Nephron progenitor cell (in vitro differentiated cells): ENCODE measurements at regions not wholly inside any gene's neighbourhood (a gene's known extent, or its start where the extent isn't known, plus 50 kb on each side); places are given as distances from the start of the nearest gene placed in this dataset.

ENCODE experiments used
- DNase-seq: peaks from one replicate; pipeline ENCODE4 v3.0.0; 2021
- H3K27ac Mint-ChIP-seq: 2 replicates; pipeline ENCODE4 v1.8.0; 2021; ENCODE audit warnings: mild to moderate bottlenecking, moderate library complexity, mixed read lengths
- H3K27me3 Mint-ChIP-seq: 2 replicates; pipeline ENCODE4 v1.8.0; 2021; ENCODE audit warnings: mild to moderate bottlenecking, low read depth, mixed read lengths; ENCODE audit not compliant: poor library complexity
- H3K36me3 Mint-ChIP-seq: 2 replicates; pipeline ENCODE4 v1.8.0; 2021; ENCODE audit warnings: low read depth, mixed read lengths
- H3K4me1 Mint-ChIP-seq: 2 replicates; pipeline ENCODE4 v1.8.0; 2021; ENCODE audit warnings: mixed read lengths
- H3K4me3 Mint-ChIP-seq: 2 replicates; pipeline ENCODE4 v1.8.0; 2021; ENCODE audit warnings: mild to moderate bottlenecking, moderate library complexity, mixed read lengths
- H3K9me3 Mint-ChIP-seq: 2 replicates; pipeline ENCODE4 v1.8.0; 2021; ENCODE audit warnings: mild to moderate bottlenecking, moderate library complexity, mixed read lengths
- TF ChIP-seq, protein P1 (sequence below): fragments of 200-600 bp; sonication (generic); IDR thresholded peaks from 2 replicates; pipeline ENCODE4 v1.5.0; 2021; ENCODE audit warnings: antibody characterized with exemption

DNA sequence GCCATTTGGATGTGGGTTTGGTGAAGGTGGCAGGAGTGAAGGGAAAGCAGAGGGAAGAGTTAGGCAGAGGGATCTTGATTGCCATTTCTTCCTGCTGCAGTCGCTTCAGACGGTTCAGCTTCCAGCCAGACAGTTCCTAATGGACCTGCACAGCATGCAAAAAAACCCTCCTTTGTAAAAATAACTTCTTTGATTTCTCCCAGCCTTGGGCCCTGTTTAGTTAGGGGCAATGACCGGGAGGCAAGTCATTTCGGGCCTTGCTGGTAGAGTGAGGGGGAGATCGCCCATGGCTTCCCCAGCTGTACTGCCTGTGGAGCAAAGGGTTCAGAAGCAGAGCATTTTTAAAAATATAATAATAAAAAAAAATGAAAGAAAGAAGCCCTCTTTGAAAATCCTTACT, 67.2 kb upstream of the TLE1 start:
- TF ChIP-seq, protein P1, sequence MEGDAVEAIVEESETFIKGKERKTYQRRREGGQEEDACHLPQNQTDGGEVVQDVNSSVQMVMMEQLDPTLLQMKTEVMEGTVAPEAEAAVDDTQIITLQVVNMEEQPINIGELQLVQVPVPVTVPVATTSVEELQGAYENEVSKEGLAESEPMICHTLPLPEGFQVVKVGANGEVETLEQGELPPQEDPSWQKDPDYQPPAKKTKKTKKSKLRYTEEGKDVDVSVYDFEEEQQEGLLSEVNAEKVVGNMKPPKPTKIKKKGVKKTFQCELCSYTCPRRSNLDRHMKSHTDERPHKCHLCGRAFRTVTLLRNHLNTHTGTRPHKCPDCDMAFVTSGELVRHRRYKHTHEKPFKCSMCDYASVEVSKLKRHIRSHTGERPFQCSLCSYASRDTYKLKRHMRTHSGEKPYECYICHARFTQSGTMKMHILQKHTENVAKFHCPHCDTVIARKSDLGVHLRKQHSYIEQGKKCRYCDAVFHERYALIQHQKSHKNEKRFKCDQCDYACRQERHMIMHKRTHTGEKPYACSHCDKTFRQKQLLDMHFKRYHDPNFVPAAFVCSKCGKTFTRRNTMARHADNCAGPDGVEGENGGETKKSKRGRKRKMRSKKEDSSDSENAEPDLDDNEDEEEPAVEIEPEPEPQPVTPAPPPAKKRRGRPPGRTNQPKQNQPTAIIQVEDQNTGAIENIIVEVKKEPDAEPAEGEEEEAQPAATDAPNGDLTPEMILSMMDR: no peak
- DNase-seq: no peak
- no peak overlapping the region for H3K27ac Mint-ChIP-seq
- H3K36me3 Mint-ChIP-seq: no peaks in the 10 kb centered on the region
- no peak overlapping the region for H3K4me3 Mint-ChIP-seq
- peaks cover 7% of the 10 kb centered on the region for H3K27me3 Mint-ChIP-seq
- H3K9me3 Mint-ChIP-seq: no peaks in the 10 kb centered on the region
- H3K4me1 Mint-ChIP-seq: peaks cover 17% of the 10 kb centered on the region

DNA sequence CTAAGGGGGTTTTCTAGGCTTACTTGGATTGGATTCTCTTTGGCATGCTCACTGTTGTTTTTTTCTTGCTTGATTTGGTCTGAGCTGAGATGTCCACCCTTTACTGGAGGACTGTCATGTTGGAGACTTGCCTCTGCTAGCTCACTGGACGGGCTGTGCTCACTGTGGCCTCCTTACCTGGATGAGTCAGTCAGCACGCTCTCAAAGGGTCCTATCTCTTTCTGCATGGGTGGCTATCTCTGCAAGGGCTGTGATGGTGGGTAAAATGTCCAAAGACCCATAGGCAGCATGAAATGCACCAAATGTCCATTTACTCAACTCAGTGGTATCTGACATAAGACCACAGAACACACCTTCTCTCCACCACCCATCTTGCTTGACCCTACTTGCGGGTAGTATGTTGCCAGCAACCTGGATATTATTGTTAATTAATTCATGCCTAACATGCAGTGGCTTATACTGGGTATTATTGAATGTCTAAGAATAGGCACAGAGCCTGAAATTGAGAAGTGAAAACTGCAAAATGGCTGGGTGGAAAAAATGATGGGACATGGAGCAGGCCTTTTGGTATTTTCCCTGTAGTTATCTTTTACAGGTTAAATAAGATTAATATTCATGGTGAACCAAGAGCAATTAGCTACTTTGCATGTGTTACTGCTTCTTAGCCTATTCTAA, 68.9 kb upstream of the TLE1 start:
- TF ChIP-seq, protein P1: no peak
- Mint-ChIP-seq H3K4me1 (peaks cover 17% of the 10 kb centered on the region), H3K36me3 (no peaks in the 10 kb centered on the region), H3K9me3 (no peaks in the 10 kb centered on the region), H3K4me3 (no peak overlapping the region), H3K27ac (no peak overlapping the region), H3K27me3 (peaks cover 7% of the 10 kb centered on the region)
- no peak for DNase-seq

DNA sequence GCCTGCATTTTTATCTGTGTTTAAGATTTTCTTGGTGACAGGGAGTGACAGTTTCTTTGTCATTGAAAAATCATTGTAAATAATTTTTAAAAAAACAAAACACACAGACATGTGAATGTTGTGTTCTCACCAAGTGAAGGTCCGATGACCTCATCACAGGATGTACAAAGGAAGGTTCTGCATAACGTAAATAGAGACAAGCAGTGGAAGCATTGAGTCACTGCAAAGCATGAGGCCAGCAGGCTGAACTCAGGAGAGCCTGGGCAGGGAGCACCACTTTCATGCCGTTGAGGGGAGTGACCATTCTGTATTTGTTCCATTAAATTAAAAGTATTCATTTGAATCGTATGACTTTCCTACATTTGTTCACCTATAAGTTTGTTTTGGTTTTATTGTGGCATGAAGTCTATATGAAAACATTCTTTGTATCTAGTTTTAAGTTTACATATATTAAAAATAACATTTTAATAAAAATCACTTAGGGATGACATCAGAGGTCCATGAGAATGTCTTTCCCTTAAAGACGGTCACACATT, 70.4 kb upstream of the TLE1 start:
- Mint-ChIP-seq H3K36me3 (no peaks in the 10 kb centered on the region), H3K4me1 (peaks cover 17% of the 10 kb centered on the region), H3K27me3 (no peaks in the 10 kb centered on the region), H3K4me3 (no peak overlapping the region), H3K9me3 (no peaks in the 10 kb centered on the region), H3K27ac (no peak overlapping the region)
- no peak for DNase-seq
- TF ChIP-seq, protein P1: no peak

DNA sequence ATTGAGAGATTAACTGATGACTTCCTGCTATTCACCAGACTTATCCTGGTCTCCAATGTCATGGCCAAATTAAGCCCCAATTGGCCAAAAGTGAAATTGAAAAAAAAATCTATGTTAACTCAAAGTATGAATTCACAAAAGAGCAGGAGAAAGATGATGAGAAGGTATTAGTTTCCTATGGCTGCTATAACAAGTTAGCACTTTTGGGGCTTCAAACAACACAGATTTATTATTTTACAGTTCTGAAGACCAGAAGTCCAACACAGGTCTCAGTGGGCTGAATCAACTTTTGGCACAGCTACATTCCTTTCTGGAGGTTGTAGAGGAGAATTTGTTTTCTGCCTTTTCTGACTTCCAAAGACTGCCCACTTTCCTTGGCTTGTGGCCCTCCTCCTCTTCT, 78.6 kb upstream of the TLE1 start:
- TF ChIP-seq, protein P1: no peak
- DNase-seq: no peak

DNA sequence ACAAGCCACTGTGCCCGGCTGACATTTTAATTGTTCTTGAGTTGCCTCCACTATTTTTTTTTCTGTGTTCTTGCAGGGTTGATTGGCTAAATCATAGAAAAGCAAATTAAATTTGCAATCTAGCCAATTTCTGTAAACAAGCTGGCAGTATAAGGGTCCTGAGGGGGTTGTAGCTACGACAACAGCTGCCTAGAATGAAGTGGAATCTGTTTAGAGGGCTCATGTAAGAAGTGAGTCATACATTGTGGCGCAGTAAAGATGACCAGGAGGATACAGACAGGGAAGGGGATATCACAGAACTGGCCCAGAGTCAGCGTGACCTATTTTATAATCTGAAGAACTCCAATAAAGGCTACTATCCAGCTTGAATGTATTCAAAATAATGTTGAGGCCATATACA, 82.2 kb upstream of the TLE1 start:
- H3K9me3 Mint-ChIP-seq: peaks cover 16% of the 10 kb centered on the region
- TF ChIP-seq, protein P1: no peak
- H3K36me3 Mint-ChIP-seq: no peaks in the 10 kb centered on the region
- DNase-seq: no peak
- no peaks in the 10 kb centered on the region for H3K4me1 Mint-ChIP-seq
- H3K4me3 Mint-ChIP-seq: no peak overlapping the region
- H3K27ac Mint-ChIP-seq: no peak overlapping the region
- peaks cover 10% of the 10 kb centered on the region for H3K27me3 Mint-ChIP-seq

More for the DNA sequence above, 78.6 kb upstream of the TLE1 start:
- Mint-ChIP-seq H3K36me3 (no peaks in the 10 kb centered on the region), H3K9me3 (peaks cover 16% of the 10 kb centered on the region), H3K4me3 (no peak overlapping the region), H3K4me1 (peaks cover 8% of the 10 kb centered on the region), H3K27me3 (peaks cover 6% of the 10 kb centered on the region), H3K27ac (no peak overlapping the region)

DNA sequence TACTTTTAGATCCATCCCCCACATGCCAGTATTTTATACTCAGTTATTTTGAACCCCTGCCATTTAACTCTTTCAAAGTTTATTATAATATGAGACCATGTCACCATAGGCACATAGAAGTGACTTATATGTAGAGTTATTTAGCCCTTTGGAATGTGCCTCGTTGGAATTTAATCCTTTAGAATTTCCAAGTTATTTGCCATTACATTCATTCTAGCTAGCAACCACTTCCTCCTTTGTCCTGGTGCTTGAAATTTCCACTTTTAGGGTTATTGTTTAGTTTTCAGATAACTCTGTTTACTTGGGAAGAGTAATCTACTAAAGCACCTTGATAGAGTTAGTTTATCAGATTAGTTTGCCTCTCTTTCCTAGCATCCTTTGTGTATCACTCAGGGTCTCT, 82.8 kb upstream of the TLE1 start:
- TF ChIP-seq, protein P1: no peak
- Mint-ChIP-seq H3K27ac (no peak overlapping the region), H3K36me3 (no peaks in the 10 kb centered on the region), H3K9me3 (peaks cover 12% of the 10 kb centered on the region), H3K4me1 (peaks cover under 1% of the 10 kb centered on the region), H3K4me3 (no peak overlapping the region), H3K27me3 (peaks cover 10% of the 10 kb centered on the region)
- no peak for DNase-seq
